Esophagus muscularis mucosa (tissue), 3 donors: ENCODE measurements at regions not wholly inside any gene's neighbourhood (a gene's known extent, or its start where the extent isn't known, plus 50 kb on each side); places are given as distances from the start of the nearest gene placed in this dataset.

Experiments
- CTCF ChIP-seq, 3 experiments: fragments of 200-600 bp in 2 of 3; fragments of 450-650 bp in 1 of 3; sonication (generic) in 2 of 3; IDR thresholded peaks; one replicate each; pipeline ENCODE4 v1.5.1; 2017 to 2019; ENCODE audit warnings: antibody characterized with exemption in 3 of 3, mild to moderate bottlenecking in 2 of 3, moderate library complexity in 1 of 3
- POLR2A ChIP-seq: fragments of 450-650 bp; IDR thresholded peaks from one replicate; pipeline ENCODE4 v1.6.1; 2017; ENCODE audit warnings: antibody characterized with exemption, moderate library complexity, mild to moderate bottlenecking, low read depth

- TF ChIP-seq POLR2A, result no peak
- TF ChIP-seq CTCF (IDR thresholded peaks at IDR 0.05), result no peak
These were observed 166.9 kb upstream of the KLF3 start for GRCh38 chr4:38497121-38497520.
